Adrenal gland (tissue), 9 donors: ENCODE measurements at regions not wholly inside any gene's neighbourhood (a gene's known extent, or its start where the extent isn't known, plus 50 kb on each side); places are given as distances from the start of the nearest gene placed in this dataset.

Experiments used
- DNase-seq, 7 donors: peaks; one replicate each; pipeline ENCODE4 v3.0.0-alpha.2; 2019 to 2020
- H3K27ac ChIP-seq, 5 donors: fragments of 200-600 bp; sonication (generic) in 4 of 5; 1 replicate in 3 of 5; 2 replicates in 2 of 5; pipeline versions ENCODE4 v1.5.1 to v1.8.0; 2016 to 2020; ENCODE audit warnings: mild to moderate bottlenecking in 1 of 5
- H3K27me3 ChIP-seq: fragments of 200-600 bp; 2 replicates; pipeline ENCODE4 v1.8.0; 2021
- H3K36me3 ChIP-seq, 2 donors: fragments of 200-600 bp; replicated peaks in 1 of 2; 1 replicate in 1 of 2; 2 replicates in 1 of 2; pipeline versions ENCODE4 v1.5.1 to v1.8.0; 2018 to 2022
- H3K4me1 ChIP-seq, 2 donors: fragments of 200-600 bp; replicated peaks in 1 of 2; 1 replicate in 1 of 2; 2 replicates in 1 of 2; pipeline versions ENCODE4 v1.5.1 to v1.8.0; 2018 to 2021
- H3K4me3 ChIP-seq, 4 donors: fragments of 200-600 bp; sonication (generic) in 3 of 4; one replicate each; pipeline ENCODE4 v1.5.1; 2016 to 2018
- H3K9me3 ChIP-seq, 3 donors: fragments of 200-600 bp; sonication (generic) in 1 of 3; replicated peaks in 1 of 3; 1 replicate in 2 of 3; 2 replicates in 1 of 3; pipeline versions ENCODE4 v1.5.1 to v1.8.0; 2016 to 2021
- CTCF ChIP-seq, 6 experiments: fragments of 450-650 bp in 4 of 6; fragments of 200-600 bp in 2 of 6; sonication (generic) in 1 of 6; IDR thresholded peaks; 1 replicate in 5 of 6; 2 replicates in 1 of 6; pipeline versions ENCODE4 v1.5.1 to v1.8.0; 2016 to 2021; ENCODE audit warnings: antibody characterized with exemption in 6 of 6, mild to moderate bottlenecking in 2 of 6, moderate library complexity in 1 of 6
- POLR2A ChIP-seq, 2 donors: fragments of 450-650 bp; IDR thresholded peaks; one replicate each; pipeline ENCODE4 v1.6.1; 2017; ENCODE audit warnings: antibody characterized with exemption in 2 of 2, mild to moderate bottlenecking in 2 of 2, moderate library complexity in 1 of 2
- WGBS, 4 donors: extraction: QIAGEN DNeasy Blood & Tissue Kit in 2 of 4; methylation state at CpG; one replicate each; pipeline versions ENCODE4 v1.1.5 to v1.1.7; 2013 to 2017; 5-methylcytosine and 5-hydroxymethylcytosine counted together
- intact Hi-C, 2 donors: fragments of 100-400 bp; cut with DNase I; formaldehyde crosslinking; loops; one replicate each; pipeline versions ENCODE4 v1.14.1 to v1.15.0; 2022 to 2023
- donor health status: healthy with polysubstance abuse.
- donor health status: Bipolar disorder and iron deficiency.
- donor health status: DM: yes; HTN: yes; CAD: no.
- donor health status: DM: no; HTN: no; CAD: no.
- donor health status: DM: no; HTN: no; CAD: no.

- Histone ChIP-seq H3K27ac (no peak overlapping the region), H3K27me3 (peaks cover 4% of the 10 kb centered on the region), H3K4me3 (no peak overlapping the region), H3K36me3 (no peaks in the 10 kb centered on the region), H3K9me3 (no peaks in the 10 kb centered on the region), H3K4me1 (no peaks in the 10 kb centered on the region)
- 76 to 89% (median 82%) methylated on average over 15 of the region's 15 CpGs for WGBS, 4 donors
- TF ChIP-seq POLR2A (IDR thresholded peaks at IDR 0.05) (no peak), CTCF (IDR thresholded peaks at IDR 0.05) (no peak)
- intact Hi-C loops, result no loop called here
- no peak for DNase-seq
Observed at GRCh38 chr20:5432030-5432429, 115.3 kb upstream of the PROKR2 start.

GRCh38 chr20:5430670-5431069, 113.9 kb upstream of the PROKR2 start:
- no peaks in the 10 kb centered on the region for H3K4me1 ChIP-seq
- TF ChIP-seq POLR2A (IDR thresholded peaks at IDR 0.05) (no peak), CTCF (IDR thresholded peaks at IDR 0.05) (no peak)
- H3K27me3 ChIP-seq, result peaks cover 4% of the 10 kb centered on the region
- DNase-seq, result no peak
- no peaks in the 10 kb centered on the region for H3K9me3 ChIP-seq
- WGBS, 4 donors, result 28 to 57% (median 41%) methylated on average over 2 of the region's 2 CpGs
- intact Hi-C loops, result no loop called here
- no peak overlapping the region for H3K4me3 ChIP-seq
- H3K36me3 ChIP-seq, result no peaks in the 10 kb centered on the region
- H3K27ac ChIP-seq, result no peak overlapping the region

- Histone ChIP-seq H3K4me1 (no peaks in the 10 kb centered on the region), H3K4me3 (no peak overlapping the region), H3K27ac (no peak overlapping the region), H3K36me3 (no peaks in the 10 kb centered on the region), H3K9me3 (no peaks in the 10 kb centered on the region), H3K27me3 (peaks cover 4% of the 10 kb centered on the region)
- WGBS, 4 donors, result 66 to 73% (median 67%) methylated on average over 4 of the region's 4 CpGs
- DNase-seq, result no peak
- TF ChIP-seq CTCF (IDR thresholded peaks at IDR 0.05) (no peak), POLR2A (IDR thresholded peaks at IDR 0.05) (no peak)
- intact Hi-C loops, result no loop called here
Observed at GRCh38 chr20:5426026-5426425, 109.3 kb upstream of the PROKR2 start.

- H3K36me3 ChIP-seq, result no peaks in the 10 kb centered on the region
- intact Hi-C loops, result no loop called here
- H3K27me3 ChIP-seq, result no peaks in the 10 kb centered on the region
- DNase-seq, result no peak
- H3K9me3 ChIP-seq, result no peaks in the 10 kb centered on the region
- no peak for TF ChIP-seq POLR2A (IDR thresholded peaks at IDR 0.05)
- TF ChIP-seq CTCF (IDR thresholded peaks at IDR 0.05), result no peak
- H3K27ac ChIP-seq, result no peak overlapping the region
- no peaks in the 10 kb centered on the region for H3K4me1 ChIP-seq
- 52 to 59% (median 56%) methylated on average over 5 of the region's 5 CpGs for WGBS, 4 donors
- H3K4me3 ChIP-seq, result no peak overlapping the region
Observed at GRCh38 chr20:5416086-5416485, 99.3 kb upstream of the PROKR2 start.
